CD4-positive, alpha-beta T cell treated with Interleukin-15 for 1 hour (primary cell): ENCODE measurements at regions not wholly inside any gene's neighbourhood (a gene's known extent, or its start where the extent isn't known, plus 50 kb on each side); places are given as distances from the start of the nearest gene placed in this dataset.

Experiments
- DNase-seq: peaks from one replicate; pipeline ENCODE4 v3.0.0-alpha.2; 2020

GRCh38 chr4:151922811-151923210 lies 162.0 kb upstream of the GATB start:
- DNase-seq, result no peak

GRCh38 chr4:151922306-151922705 lies 161.5 kb upstream of the GATB start:
- no peak for DNase-seq

DNA sequence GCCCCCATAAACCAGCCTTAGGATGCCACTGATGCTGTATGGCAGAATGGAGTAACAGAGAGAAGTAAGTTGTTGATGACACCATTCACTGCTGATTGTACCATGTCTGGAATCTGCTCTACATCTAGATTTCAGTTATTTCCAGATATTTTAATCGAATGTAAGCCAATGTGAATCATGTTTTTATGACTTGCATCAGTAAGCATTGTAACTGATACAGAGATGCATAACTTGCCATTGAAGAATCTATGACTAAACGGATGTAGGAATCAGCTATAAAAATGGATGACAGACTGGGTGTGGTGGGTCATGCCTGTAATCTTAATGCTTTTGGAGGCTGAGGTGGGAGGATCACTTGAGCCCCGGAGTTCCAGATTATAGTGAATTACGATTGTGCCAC lies 161.0 kb upstream of the GATB start:
- no peak for DNase-seq

DNA sequence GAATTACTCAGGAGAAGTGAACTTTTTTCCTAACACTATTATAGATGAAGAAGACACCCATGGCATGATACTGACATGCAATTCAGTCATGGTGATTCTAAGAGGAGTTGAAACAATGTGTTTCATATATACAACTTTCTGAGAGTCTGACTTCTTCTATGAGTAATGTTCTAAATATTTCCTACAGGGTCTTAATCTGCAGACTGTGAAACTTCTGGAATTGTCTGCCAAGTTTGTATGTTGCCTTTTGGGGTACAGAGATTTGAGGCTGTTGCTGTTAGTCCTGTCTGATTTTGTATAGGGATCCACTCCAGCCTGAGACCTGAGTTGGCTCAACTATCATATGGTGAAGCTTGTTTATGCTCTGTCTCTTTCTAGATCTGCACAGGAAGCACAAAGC lies 160.6 kb upstream of the GATB start:
- no peak for DNase-seq

DNA sequence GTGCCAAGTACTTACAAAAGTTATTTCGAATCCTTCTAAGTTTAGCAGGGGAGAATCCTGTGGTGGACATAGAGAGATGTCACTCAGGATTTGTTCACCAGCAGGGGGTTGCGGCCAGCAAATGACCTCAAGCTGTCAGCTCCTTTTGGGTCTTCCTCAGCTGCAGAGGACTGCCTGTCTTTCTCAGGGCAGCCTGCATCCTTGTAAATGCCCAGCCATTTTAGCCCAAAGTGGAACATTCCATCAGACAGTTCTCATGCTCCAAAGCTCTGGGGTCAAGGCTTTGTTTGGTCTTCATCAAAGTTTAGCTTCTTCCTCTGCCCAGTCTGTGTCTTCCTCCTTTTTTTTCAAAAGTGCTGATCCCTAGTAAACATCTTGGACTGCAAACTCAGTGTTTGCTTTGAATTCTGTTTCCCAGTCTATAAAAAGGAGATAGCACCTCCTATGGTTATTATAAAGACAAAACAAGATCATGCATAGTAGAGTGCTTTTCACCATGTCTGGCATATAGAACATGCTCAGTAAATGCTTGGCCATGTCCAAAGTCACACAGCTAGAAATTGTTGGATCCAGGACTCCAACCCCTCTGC lies 156.4 kb upstream of the GATB start:
- no peak for DNase-seq

DNA sequence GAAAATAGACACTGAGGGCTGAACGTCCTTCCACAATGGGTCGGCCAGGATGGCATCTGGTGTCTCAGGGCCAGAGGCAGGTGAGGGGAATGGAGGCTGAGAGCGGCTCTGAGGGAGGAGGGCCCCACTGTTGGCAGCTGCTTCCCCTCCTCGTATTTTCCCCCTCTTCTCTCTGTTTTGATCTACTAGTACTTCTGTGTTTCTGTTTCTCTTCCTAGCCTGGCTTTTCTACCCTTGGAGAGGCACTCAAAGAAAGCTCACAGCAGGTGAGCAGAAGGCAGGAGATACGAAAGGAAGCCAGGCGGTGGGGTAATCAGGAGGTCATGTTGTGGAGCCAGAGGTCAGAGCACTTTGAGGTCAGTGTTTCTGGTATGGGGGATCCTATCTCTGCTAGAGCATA lies 151.8 kb upstream of the GATB start:
- no peak for DNase-seq

DNA sequence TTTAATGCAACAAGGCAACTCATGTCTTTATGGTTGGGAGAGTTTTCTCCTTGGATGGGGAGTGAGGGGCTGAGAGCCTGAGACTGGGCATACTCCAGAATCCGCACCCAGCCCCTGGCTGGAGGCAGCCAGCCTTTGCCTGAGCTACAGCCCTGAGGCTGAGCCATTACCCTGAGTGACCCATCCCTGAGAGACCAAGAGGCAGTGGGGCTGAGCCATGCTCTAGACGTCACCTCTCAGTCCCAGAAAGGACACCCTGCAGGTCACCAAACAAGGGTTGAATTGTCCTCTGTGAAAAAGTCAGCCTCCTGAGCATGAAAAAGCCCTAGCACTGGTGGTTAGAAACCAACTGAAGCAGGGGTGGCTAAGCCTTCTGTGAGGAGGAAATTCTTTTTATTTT lies 151.2 kb upstream of the GATB start:
- DNase-seq, result no peak

DNA sequence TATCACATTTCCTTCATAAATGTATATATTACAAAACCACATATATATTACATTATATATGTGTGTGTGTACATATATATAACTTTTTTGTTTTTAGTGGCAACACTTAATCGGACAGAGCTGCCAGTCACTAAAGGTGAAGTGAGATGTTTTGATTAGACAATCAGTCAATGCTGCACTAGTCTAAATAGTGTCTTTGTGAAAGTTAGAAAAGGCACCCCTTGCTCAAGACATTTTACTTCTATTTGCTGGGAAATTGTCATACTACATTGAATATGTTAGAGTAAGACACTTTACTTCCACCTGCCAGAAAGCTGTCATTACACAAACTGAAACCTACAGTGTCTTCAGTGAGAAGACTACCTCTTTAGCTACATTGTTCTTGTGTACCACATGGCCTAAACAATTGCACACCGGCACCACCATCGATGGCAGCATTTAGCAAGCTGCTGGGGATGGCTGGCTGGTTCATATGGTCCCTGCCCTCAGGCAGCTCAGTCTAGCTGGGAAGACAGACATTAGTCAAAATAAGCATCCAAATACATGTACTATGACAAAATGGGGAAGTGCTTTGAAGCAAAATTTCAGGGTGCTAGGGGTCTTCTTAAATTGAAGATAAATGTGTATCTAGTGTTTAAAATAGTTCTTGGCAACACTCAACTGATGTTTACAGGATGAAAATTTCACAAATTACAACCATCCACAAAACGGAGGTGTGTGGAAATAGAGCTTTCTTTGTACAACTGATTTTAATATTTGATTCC lies 148.1 kb upstream of the GATB start:
- DNase-seq, result no peak

GRCh38 chr4:151908201-151908600 lies 147.4 kb upstream of the GATB start:
- no peak for DNase-seq

DNA sequence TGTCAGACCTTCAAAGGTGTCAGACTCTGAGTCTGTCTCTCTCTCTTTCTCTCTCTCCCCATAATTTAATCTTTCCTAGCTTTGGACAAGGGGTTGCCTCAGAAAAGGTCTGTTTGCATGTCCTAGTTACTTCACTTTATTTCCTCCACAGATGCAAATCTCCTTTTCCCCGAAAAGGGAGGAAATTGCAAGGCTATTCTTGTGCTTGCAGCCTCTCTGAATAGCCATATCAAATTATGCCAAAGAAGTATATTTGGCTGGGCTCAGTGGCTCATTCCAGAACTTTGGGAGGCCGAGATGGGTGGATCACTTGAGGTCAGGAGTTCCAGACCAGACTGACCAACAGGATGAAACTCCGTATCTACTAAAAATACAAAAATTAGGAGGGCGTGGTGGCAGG lies 145.6 kb upstream of the GATB start:
- DNase-seq, result no peak

DNA sequence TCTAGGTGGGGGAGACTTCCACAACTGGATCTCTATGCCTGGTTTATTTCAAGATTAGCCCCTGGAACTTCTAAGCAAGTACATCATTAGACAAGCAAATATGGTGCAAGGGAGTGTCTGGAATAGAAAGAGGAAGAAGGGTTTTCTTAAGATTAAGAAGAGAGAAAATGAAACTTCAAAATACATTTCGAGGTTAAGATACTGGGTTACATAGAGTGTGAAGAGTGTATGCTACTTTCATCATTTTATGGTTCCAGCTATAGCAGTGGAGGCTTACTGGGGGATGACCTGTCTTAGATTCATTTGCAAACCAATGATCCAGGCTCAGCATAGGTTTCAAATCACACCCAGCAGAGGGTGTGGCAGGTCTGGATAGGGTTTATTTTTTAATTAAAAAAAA lies 144.4 kb upstream of the GATB start:
- no peak for DNase-seq

GRCh38 chr4:151901631-151902030 lies 140.8 kb upstream of the GATB start:
- no peak for DNase-seq

GRCh38 chr4:151896880-151897279 lies 136.1 kb upstream of the GATB start:
- no peak for DNase-seq

- no peak for DNase-seq
These were observed 134.9 kb upstream of the GATB start for GRCh38 chr4:151895671-151896070.

GRCh38 chr4:151894246-151894645 lies 133.4 kb upstream of the GATB start:
- no peak for DNase-seq

DNA sequence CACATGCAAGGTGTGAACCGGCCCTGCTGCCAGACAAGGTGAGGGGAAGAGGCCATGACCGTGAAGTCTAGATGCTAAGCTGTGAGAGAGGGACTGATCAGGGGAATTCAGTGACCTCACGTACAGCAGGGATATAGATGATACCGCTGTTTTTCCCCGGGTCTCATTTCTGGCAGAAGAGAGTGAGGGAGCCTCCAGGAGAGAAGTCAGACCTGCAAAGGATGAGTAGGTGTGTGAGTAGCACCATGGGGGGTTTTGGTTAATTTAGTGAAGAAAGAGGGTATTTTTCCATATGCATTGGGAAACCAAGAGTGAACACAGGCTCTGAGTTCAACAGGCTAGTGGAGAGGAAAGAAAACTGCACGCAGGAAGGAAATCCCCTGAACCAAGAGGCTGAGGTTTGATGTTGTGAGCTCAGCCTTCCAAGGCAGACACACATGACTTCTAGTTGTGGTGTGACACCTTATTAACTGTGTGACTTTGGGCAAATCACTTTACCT lies 127.6 kb upstream of the GATB start:
- no peak for DNase-seq

- no peak for DNase-seq
These were observed 127.0 kb upstream of the GATB start for GRCh38 chr4:151887816-151888180.

DNA sequence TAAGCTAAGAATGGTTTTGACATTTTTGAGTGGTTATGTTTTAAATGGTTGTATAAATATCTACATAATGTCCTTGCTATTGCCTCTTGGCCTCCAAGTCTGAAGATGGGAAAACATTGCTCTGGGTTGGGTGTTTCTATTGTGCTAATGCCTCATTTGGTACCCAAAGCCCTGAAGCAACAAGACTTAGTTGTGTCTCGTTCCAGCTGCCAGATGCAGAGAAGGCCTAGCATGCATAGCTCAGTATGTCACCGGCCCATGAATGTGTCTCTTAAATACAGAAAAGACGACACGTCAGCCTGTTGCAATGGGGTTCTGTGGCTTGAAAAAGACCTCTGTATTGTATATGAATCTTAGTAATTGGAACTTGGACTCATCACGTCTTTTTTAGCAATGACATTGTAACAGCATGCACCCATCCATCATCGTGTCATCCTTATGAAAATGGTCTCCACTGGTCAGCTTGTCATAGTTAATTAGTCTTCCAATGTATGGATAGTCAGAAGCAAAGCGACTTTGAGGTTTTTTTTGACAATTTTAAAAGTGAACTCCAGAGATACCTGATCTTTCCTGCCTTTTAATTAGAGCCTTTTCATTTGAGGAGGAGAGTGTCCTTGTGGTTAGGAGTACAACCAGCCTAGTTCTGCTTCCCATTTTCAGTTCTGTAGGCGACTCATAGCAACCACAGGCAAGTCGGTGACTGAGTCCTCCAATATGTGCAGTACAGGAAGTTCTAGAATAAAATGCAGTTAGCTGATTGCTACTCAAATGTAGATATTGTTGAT lies 126.4 kb upstream of the GATB start:
- DNase-seq, result no peak

DNA sequence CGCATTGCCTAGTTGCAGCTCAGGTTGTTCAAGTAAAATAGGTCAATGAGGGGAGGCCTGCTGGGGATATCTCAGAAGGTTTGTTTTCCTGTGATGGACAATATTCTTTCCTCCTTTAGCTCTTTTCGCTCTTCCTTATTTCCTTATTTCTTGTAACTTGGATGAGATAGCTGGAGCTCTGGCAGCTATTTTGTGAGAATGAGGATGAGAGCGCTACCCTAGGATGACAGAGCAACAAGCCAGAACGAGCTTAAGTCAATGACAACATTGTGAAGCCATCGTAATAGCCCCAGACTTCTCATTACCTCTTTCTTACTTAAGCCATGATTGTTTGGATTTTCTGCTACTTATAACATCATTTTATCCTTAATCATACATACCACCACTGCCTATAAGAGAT lies 124.3 kb upstream of the GATB start:
- no peak for DNase-seq

GRCh38 chr4:151883747-151884146 lies 122.9 kb upstream of the GATB start:
- no peak for DNase-seq

- DNase-seq, result no peak
These were observed 121.4 kb upstream of the GATB start for GRCh38 chr4:151882072-151882803.

DNA sequence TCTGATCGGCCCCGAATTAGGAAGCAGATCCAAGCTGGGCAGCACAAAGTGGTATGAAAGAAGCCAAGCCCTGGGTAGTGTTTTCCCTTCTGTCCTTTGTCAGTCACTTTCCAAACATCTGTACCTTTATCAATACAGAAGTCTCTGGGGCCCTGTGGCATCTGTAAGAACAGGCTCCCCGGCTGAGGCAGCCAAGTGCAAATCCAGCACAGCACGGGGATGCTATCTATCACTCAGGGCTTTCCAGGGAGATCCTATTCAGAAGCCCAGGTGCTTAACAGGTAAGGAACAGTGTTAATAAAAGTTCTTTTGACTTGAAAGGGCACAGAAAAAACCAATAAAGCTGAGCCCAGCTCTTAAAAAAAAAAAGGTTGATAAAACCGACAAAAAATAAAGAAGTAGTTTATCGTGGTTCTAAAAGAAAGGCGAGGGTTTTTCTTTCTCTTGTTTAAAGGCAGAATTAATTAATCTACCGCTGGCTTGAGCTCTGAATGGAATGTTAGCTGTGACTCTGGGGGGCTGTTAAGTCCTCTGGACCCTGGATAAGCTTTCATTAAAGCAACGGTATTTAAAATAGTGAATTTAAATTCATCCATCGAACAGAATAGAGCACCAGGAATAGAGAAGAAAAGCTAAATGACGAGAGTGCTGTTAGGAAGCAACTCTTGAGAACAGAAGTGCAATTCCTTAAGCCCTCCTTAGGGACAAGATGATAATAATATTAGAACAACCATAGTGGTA lies 119.1 kb upstream of the GATB start:
- DNase-seq, result no peak
